Fibroblast of skin of left biceps (primary cell): ENCODE measurements at regions not wholly inside any gene's neighbourhood (a gene's known extent, or its start where the extent isn't known, plus 50 kb on each side); places are given as distances from the start of the nearest gene placed in this dataset.
A peak's percentile ranks its signal among the peaks of the same experiment; 100 is the strongest.

ENCODE experiments used
- DNase-seq, 2 experiments: peaks; one replicate each; pipeline ENCODE4 v3.0.0-alpha.2; 2013; ENCODE audit warnings: low read depth in 2 of 2

- no peak for DNase-seq
These were observed 451.3 kb downstream of the FOXG1 start for GRCh38 chr14:29217813-29218450.

DNA sequence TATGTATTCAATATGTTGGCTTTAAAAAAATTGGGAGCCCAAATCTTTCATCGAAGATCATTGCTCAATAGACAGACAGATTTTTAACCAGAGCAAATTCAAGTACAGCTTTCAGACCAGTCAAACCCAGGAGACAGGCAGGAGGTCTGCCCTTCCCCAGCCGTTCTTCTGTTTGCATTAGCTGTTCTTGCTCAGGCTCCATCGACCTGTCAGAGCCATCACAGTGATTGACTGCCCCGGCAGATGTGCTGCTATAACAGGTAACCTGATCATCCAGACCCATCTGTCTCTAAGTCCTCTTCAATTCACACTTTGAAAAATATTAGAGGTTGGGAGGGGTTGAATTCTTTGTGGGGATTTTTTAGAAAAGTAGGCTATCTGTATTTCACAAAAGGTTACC lies 453.5 kb downstream of the FOXG1 start:
- no peak for DNase-seq

DNA sequence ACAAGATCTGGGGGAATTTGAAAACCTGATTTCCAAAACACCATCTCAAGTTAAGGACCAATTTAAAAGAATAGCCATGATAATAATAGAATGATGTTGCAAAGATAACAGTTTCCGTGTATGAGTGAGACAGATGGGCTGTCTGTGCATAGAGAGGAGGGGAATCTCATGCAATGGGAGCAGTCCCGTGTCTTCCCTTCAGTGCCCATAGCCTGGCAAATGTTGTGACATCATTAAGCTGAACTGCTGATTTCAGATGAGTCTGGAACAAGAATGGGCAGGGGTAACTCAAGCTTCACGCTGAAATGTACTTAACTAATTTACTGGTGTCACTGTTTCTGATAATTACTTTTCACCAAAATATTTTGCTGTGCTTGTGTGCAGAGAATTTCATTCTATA lies 454.0 kb downstream of the FOXG1 start:
- DNase-seq, result no peak

DNA sequence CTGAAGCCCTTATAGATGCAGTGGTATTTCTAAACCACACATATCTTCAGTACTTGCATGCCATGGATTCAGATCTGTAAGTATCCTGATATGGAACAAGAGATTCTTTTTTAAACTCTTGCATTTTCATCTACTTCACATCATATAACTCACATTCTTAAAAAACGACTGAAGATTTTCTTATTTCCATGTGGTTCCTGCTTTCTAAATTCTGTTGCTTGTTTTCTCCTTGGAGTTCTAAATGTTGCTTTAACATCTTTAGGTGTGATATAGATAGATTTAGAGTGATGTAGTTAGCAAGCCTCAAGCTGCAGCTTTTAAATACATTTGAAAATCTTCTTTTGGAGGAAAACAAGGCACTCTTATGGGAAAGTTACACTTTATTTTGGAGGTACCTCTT lies 455.4 kb downstream of the FOXG1 start:
- no peak for DNase-seq

DNA sequence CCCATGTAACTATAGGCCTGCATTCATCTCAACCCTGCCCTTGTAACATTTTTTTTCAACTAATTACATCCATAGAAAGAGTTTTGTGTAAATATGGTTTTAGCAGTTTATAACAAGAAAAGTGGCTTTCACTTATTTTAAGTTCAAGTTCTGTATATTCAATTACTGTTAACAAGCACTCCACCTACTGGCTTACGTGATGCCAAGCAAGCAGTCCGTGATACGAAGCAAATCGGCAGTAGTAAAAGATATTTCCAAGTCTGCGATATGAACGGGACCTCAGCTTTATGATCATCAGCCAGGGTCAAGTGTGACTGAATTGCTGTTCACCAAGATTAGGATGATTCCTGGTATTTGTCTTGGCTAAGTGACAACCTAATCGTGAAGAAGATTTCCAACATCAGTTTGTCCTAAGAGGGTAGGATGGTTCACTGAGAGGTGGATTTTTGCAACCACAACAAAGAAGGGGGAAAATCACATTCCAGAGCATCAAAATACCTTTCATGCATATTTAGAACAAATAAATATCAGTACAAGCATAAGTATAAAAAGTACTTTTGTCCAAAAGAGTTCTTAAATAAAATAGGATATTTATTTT lies 456.2 kb downstream of the FOXG1 start:
- peak; percentile 16 to 21 for DNase-seq

DNA sequence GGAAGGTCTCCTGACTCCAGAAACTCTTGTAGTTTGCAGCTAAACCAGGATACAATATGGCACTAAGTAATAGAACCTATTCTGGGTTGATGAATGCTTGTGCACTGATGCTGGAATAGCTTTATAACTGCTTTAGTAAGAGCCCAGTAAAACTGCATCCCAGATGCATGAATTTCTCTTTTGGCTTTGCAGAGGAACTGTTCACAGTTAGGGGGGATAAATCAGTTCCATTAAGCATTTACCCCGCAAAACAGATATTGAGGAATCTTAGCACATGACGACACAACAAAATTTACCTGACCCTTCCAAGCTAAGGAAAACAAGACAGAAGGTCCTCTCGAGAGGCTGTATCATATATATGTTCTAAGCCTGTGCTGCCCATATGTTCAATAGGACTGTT lies 457.4 kb downstream of the FOXG1 start:
- DNase-seq, result no peak

DNA sequence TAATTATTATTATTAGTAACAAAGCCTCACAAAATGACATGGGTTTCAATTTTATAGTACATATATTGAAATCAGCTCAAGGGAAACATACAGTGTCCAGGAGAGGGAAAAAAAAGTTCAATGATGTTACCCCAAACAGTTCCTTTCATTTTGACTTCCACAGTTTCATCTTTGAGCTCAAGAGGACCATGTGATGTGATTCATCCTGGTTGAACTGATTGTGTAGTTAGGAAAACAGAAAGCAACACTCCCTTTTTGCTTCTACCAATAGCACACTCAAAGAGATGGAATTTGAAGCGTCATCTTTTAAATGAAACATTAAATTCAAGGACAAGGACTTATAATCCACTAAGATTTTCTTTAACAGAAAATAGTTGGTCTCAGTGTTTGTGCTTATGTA lies 461.0 kb downstream of the FOXG1 start:
- no peak for DNase-seq

DNA sequence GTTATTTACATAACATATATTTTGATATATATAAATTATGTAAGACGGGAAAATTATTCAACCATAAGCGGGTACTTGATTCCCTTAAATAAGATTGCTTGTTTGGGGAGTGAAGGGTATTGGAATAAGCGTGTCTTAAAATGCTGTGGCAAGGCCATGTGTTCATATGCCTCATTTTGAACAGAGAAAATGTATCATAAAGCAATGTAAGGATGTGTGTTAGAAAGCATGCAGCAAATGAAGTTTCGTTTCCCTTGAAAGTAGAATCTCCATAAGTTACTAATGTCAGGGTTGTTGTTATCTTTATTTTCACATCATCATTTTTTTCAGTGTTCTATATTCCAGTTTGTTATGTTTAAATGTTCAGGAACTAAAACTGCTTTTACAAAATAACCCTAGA lies 465.6 kb downstream of the FOXG1 start:
- no peak for DNase-seq

GRCh38 chr14:29232711-29233110 lies 466.1 kb downstream of the FOXG1 start:
- no peak for DNase-seq

- DNase-seq, result no peak
These were observed 466.6 kb downstream of the FOXG1 start for GRCh38 chr14:29233188-29233587.

DNA sequence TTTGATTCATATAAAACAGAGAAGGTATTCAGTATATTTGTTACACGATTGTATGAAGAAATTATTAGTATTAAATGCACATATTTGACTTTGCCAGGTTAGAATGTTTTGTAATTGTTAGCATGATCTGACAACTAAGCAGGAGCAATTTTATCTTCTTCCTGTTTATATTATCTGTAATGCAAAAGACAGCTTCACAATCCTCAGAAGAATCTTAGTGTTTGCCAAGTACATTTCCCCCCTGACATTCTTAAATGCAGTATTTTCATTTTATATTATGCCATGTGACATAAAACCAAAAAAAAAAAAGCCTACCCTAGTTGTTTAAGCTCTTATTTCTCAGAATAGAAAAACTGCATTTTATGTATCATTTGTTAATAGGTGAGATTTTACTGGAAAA lies 469.4 kb downstream of the FOXG1 start:
- no peak for DNase-seq

GRCh38 chr14:29236401-29236800 lies 469.8 kb downstream of the FOXG1 start:
- no peak for DNase-seq

DNA sequence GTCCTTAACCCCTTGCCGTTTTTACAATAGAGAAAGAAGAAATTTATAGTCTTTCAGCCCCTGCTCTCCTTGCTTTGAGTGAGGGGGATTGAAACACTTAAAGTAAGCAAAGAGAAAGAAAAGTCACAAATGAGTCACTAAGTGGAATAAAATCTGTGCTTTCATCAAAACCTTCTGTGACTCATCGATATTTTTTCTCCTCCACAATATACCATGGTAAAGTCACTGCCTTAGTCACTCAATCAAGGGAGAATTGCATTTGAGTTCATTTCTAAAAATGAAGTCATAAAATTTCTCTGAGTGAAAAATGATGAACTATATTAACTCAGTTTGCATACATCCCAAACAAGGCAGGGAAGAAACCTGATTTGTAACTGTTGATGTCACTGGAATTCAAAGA lies 470.3 kb downstream of the FOXG1 start:
- DNase-seq, result peak; percentile 40 to 49

DNA sequence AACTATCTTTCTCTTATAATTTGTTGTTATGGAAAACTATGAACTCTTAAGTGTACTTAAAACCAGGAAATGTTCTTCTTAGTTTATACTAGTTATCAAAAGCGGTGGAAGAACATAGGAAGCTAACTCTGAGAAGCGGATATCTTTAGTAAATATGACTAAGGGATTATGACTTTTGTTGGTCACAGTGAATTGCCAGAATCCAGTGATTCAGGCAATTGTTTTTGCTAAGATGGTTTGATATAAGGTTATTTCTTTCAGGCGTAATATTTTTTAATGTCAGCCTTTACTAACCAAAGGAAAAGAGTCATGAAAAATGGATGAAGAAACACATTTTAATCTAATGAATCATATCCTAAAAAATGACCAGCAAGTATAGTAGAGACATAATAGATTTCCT lies 473.5 kb downstream of the FOXG1 start:
- DNase-seq, result peak; percentile 51 to 56

GRCh38 chr14:29242755-29243754 lies 476.5 kb downstream of the FOXG1 start:
- peak; percentile 49 to 54 for DNase-seq

- no peak for DNase-seq
These were observed 489.1 kb downstream of the FOXG1 start for GRCh38 chr14:29255692-29256091.

DNA sequence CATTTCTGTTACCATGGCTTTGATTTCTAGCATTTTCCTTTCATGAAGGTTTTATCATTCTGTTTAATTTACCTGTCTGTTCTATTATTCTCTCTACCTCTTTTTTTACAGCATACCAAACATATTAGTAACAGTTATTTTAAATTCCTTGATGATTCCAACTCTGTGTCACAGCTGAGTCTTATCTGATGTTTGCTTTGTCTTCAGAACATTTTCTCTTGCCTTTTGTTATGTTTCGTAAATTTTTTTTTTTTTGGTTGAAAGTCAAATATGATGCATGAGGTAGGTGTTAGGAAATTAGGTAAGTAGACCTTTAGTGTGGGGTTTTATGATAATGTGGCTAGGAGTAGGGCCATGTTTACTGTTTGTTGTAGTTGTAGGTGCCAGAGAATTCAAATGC lies 496.4 kb downstream of the FOXG1 start:
- DNase-seq, result no peak

DNA sequence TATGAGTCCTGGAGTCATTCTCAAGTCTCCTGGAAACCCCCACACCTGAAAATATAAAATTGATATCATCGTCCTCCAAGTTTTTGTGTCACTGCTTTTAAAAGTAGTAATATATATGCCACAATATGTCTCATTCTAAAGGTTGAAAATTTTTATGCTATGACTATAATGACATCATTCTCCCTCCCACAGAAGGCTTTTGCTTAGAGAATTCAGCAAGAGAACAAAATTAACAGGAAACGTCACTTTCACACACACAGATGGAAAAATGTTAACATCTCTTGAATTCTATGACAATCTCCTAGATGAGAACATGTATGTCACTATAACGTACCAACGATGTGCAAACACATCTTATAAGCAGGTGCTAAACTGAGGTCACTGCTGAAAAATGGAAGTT lies 498.3 kb downstream of the FOXG1 start:
- no peak for DNase-seq

DNA sequence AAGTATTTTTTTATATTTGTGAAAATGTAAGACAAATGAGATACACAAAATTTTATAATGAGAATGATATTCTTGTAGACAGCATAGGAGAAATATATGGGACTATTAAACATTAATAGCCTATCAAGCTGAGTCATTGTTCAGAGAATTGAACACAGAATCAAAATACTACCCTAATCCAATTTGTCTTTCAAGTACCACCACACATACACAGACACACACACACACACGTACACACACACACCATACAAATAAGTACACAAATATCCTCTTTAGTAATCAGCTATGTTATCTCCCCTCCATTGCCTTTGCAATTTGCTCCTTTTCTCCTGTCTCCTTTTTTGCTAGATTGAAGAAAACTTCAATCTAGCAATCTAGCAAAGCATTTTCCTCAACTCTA lies 499.3 kb downstream of the FOXG1 start:
- DNase-seq, result no peak

GRCh38 chr14:29271669-29272068 lies 505.1 kb downstream of the FOXG1 start:
- DNase-seq, result no peak

DNA sequence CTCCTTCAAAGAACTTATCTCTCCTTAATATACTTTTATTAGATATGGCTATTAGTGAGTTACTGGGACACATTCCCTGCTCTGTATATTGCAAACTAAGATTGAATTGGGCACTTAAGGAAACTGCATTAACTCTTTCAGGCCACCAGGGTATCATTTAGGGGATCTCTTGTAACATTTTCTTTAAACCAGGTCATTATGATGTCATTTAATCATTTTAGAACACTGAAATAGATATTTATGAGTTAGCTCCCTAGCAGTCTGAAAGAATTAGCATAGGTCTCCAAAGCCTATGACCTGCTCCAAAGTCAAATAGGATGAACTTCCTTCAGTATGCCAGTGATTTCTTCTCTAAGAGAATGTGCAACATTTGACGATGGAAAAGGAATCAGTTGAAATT lies 506.9 kb downstream of the FOXG1 start:
- DNase-seq, result no peak

GRCh38 chr14:29274890-29275596 lies 508.5 kb downstream of the FOXG1 start:
- no peak for DNase-seq
